ENCODE measurements at regions not wholly inside any gene's neighbourhood (a gene's known extent, or its start where the extent isn't known, plus 50 kb on each side); places are given as distances from the start of the nearest gene placed in this dataset.

DNA sequence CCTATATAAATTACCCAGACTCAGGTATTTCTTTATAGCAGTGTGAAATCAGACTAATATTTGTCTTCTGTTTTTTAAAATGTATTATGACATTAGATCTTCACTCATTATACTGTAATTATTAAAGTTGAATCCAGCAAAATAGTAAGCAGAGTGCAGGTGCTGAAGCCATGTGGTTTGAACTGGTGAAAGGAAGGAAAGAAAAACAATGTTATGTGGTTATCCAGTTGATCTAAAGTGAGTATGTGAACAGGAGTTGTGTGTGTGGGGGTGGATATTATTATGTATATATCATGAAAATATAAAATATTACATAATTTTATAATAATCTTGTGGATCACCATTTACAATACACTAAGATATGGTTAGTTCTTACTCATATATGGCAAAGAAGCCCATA lies 593.7 kb downstream of the SEMA5A start:
- no peak for TF ChIP-seq POLR2A (IDR thresholded peaks at IDR 0.05; ENCODE audit: low read depth, low read length)
- TF ChIP-seq POLR2AphosphoS5 (IDR thresholded peaks at IDR 0.05; ENCODE audit: low read depth, low read length), result no peak
